HCT116 (cell line): ENCODE measurements at regions not wholly inside any gene's neighbourhood (a gene's known extent, or its start where the extent isn't known, plus 50 kb on each side); places are given as distances from the start of the nearest gene placed in this dataset. TPM values are rescaled to one million over a fixed set of nuclear protein-coding genes. Genes with fewer than 3 reads are reported as not detected.

Source experiments
- ATAC-seq: fragments of 200-7000 bp; cut with Tn5 transposase; 2 replicates; pipeline ENCODE4 v1.9.1; 2020; ENCODE audit warnings: mild to moderate bottlenecking, moderate library complexity
- BruUV-seq: library from RNA; stranded (reverse); fragments of 400-500 nt; replicated peaks from 2 replicates; lab custom pipeline; 2021; lab: Mats Ljungman, UMichigan
- CTCF ChIA-PET: fragments of 300-600 bp; sonication (Branson Sonifier 250); formaldehyde crosslinking; loops from one replicate; lab custom pipeline; 2021; ENCODE audit warnings: antibody characterized with exemption; lab: Charles Lee
- POLR2A ChIA-PET: fragments of 300-600, 350-600 bp; sonication (Branson Sonifier 250); formaldehyde crosslinking; loops from one replicate; lab custom pipeline; 2021; ENCODE audit warnings: antibody characterized with exemption; lab: Charles Lee
- RAD21 ChIA-PET, 2 experiments: fragments of 300-600 bp; sonication (Branson Sonifier 250); formaldehyde crosslinking; loops; one replicate each; lab custom pipeline; 2023; ENCODE audit warnings: low total read pairs in 2 of 2; ENCODE audit not compliant: uncharacterized antibody in 2 of 2, unreplicated experiment in 2 of 2, low non-redundant PET in 1 of 2; lab: Charles Lee
- DNase-seq: peaks from one replicate; pipeline ENCODE4 v3.0.0-alpha.2; 2010; ENCODE audit warnings: low read depth, low spot score
- H2AFZ ChIP-seq: fragments of 200-600 bp; shearing (Covaris generic), sonication (generic); 2 replicates; pipeline ENCODE4 v1.6.1; 2017; ENCODE audit warnings: low read depth, mixed run types, mixed read lengths, antibody characterized with exemption, low read length; ENCODE audit not compliant: poor library complexity, severe bottlenecking
- H3K27ac ChIP-seq: 2 replicates; pipeline ENCODE4 v1.5.1; 2012; ENCODE audit warnings: low read depth, low read length
- H3K27me3 ChIP-seq: fragments of 200-600 bp; sonication (generic); 2 replicates; pipeline ENCODE4 v1.6.1; 2016; ENCODE audit warnings: mixed run types, low read length, mixed read lengths; ENCODE audit not compliant: insufficient read depth
- H3K36me3 ChIP-seq, 2 experiments: fragments of 200-500 bp in 1 of 2; fragments of 200-600 bp in 1 of 2; sonication (Bioruptor generic) in 1 of 2; sonication (generic) in 1 of 2; 2 replicates each; pipeline versions ENCODE4 v1.5.1 to v1.6.1; 2014 to 2016; ENCODE audit warnings: low read length in 2 of 2, inconsistent platforms in 1 of 2, mixed read lengths in 1 of 2, mixed run types in 1 of 2; ENCODE audit not compliant: insufficient read depth in 2 of 2, control insufficient read depth in 1 of 2
- H3K4me1 ChIP-seq, 2 experiments: fragments of 200-600 bp in 1 of 2; sonication (generic) in 1 of 2; 2 replicates each; pipeline versions ENCODE4 v1.5.1 to v1.6.1; 2012 to 2017; ENCODE audit warnings: low read length in 2 of 2, inconsistent platforms in 1 of 2, mild to moderate bottlenecking in 1 of 2, mixed read lengths in 1 of 2, mixed run types in 1 of 2, moderate library complexity in 1 of 2; ENCODE audit not compliant: insufficient read depth in 2 of 2, control insufficient read depth in 1 of 2
- H3K4me2 ChIP-seq: fragments of 200-600 bp; sonication (generic); 2 replicates; pipeline ENCODE4 v1.6.1; 2017; ENCODE audit warnings: mixed run types, low read length, mixed read lengths
- H3K4me3 ChIP-seq, 2 experiments: fragments of 200-600 bp in 1 of 2; sonication (generic) in 1 of 2; replicated peaks in 1 of 2; 2 replicates each; pipeline ENCODE4 v1.5.1; 2011 to 2016; ENCODE audit warnings: low read length in 2 of 2, control low read depth in 1 of 2, low read depth in 1 of 2, mild to moderate bottlenecking in 1 of 2, mixed read lengths in 1 of 2, mixed run types in 1 of 2
- H3K79me2 ChIP-seq: fragments of 200-600 bp; sonication (generic); 2 replicates; pipeline ENCODE4 v1.6.1; 2017; ENCODE audit warnings: mild to moderate bottlenecking, mixed run types, low read length, moderate library complexity, mixed read lengths; ENCODE audit not compliant: insufficient read depth
- H3K9ac ChIP-seq: fragments of 200-600 bp; sonication (generic); 2 replicates; pipeline ENCODE4 v1.6.1; 2016; ENCODE audit warnings: low read length, mixed read lengths
- H3K9me2 ChIP-seq: fragments of 200-600 bp; sonication (generic), shearing (Covaris generic); 2 replicates; pipeline ENCODE4 v1.6.1; 2017; ENCODE audit warnings: mixed run types, mild to moderate bottlenecking, moderate library complexity; ENCODE audit not compliant: insufficient read depth
- H3K9me3 ChIP-seq, 2 experiments: fragments of 200-500 bp in 1 of 2; fragments of 200-600 bp in 1 of 2; sonication (Bioruptor generic) in 1 of 2; sonication (generic) in 1 of 2; 2 replicates each; pipeline ENCODE4 v1.6.1; 2014 to 2017; ENCODE audit warnings: low read length in 2 of 2, mixed read lengths in 2 of 2, inconsistent platforms in 1 of 2, low read depth in 1 of 2, mild to moderate bottlenecking in 1 of 2, mixed run types in 1 of 2, moderate library complexity in 1 of 2; ENCODE audit not compliant: control insufficient read depth in 1 of 2, insufficient read depth in 1 of 2
- H4K20me1 ChIP-seq: fragments of 200-600 bp; sonication (generic), shearing (Covaris generic); 2 replicates; pipeline ENCODE4 v1.6.1; 2017; ENCODE audit warnings: mixed run types, mild to moderate bottlenecking, moderate library complexity; ENCODE audit not compliant: insufficient read depth
- ATF3 ChIP-seq: IDR thresholded peaks from 2 replicates; pipeline ENCODE4 v1.6.1; 2012
- CBX3 ChIP-seq: IDR thresholded peaks from 2 replicates; pipeline ENCODE4 v1.6.1; 2012; ENCODE audit warnings: low read depth
- CTCF ChIP-seq, 3 experiments: fragments of 200-600 bp in 1 of 3; sonication (generic) in 1 of 3; IDR thresholded peaks in 2 of 3; conservative IDR thresholded peaks in 1 of 3; 2 replicates each; pipeline ENCODE4 v1.5.1; 2012 to 2017; ENCODE audit warnings: low read depth in 2 of 3, low read length in 2 of 3, antibody characterized with exemption in 1 of 3, borderline replicate concordance in 1 of 3, control low read depth in 1 of 3, mild to moderate bottlenecking in 1 of 3, mixed read lengths in 1 of 3, mixed run types in 1 of 3, moderate library complexity in 1 of 3; ENCODE audit not compliant: insufficient read depth in 1 of 3
- EZH2 ChIP-seq: fragments of 200-600 bp; sonication (generic); IDR thresholded peaks from 2 replicates; pipeline ENCODE4 v1.6.1; 2017; ENCODE audit warnings: antibody characterized with exemption, mixed run types
- RAD21 ChIP-seq: IDR thresholded peaks from 2 replicates; pipeline ENCODE4 v1.6.1; 2012; ENCODE audit warnings: low read depth, mild to moderate bottlenecking
- intact Hi-C: fragments of 100-400 bp; cut with micrococcal nuclease; formaldehyde crosslinking; loops from 2 replicates; pipeline ENCODE4 v1.10.0; 2022
- microRNA counts: library from miRNA; unstranded; fragments of <30 nt; microRNA quantifications from one replicate; lab custom pipeline; 2015
- microRNA-seq: library from miRNA; unstranded; fragments of <30 nt; microRNA quantifications from one replicate; pipeline ENCODE4, GENCODE V29; 2016; ENCODE audit warnings: borderline number of aligned reads

GRCh38 chr2:177155631-177156030 is 57.0 kb upstream of the HNRNPA3 start:
- TF ChIP-seq ATF3 (no peak), CBX3 (no peak)
- POLR2A ChIA-PET = interaction anchor here (1.0 kb wide), 1 partner anchor 56 kb away, joined by 4 read pairs; no protein-coding TSS in a partner anchor
- peak overlapping the region; percentile 24 for H2AFZ ChIP-seq

GRCh38 chr2:177161741-177162460 is 50.7 kb upstream of the HNRNPA3 start:
- Histone ChIP-seq H3K79me2 (no peaks in the 10 kb centered on the region), H3K4me2 (peak overlapping the region; percentile 42), H3K36me3 (no peaks in the 10 kb centered on the region), H3K9ac (no peak overlapping the region), H3K9me2 (no peaks in the 10 kb centered on the region), H3K27me3 (no peaks in the 10 kb centered on the region), H3K4me1 (peaks cover 23 to 40% of the 10 kb centered on the region in 2 experiments), H2AFZ (peak overlapping the region; percentile 97), H3K9me3 (no peaks in the 10 kb centered on the region), H4K20me1 (no peaks in the 10 kb centered on the region), H3K27ac (no peak overlapping the region), H3K4me3 (no peak overlapping the region)
- POLR2A ChIA-PET = interaction anchor here (0.6 kb wide), 1 partner anchor 1034 kb away, joined by 4 read pairs; no protein-coding TSS in a partner anchor
- intact Hi-C loops = loop anchor here (5.0 kb wide), 1 partner anchor 1035 kb away; the partner anchor contains the start of gene HOXD8
- DNase-seq (no peak), ATAC-seq (peak; percentile 59)
- peak; percentile 50 to 58 (median 55); a peak in 5 of 6 replicates for TF ChIP-seq CTCF (IDR thresholded peaks at IDR 0.05 in 2 of 3, conservative IDR thresholded peaks at IDR 0.05 in 1 of 3; ENCODE audit: borderline replicate concordance in 1 of 3, insufficient read depth in 1 of 3, low read depth in 2 of 3, low read length in 2 of 3)
- TF ChIP-seq RAD21 = peak; percentile 42
- no peak for TF ChIP-seq EZH2
- no TSS peak for BruUV-seq
- RAD21 ChIA-PET = no interaction called here
- CTCF ChIA-PET = interaction anchor here (1.0 to 2.0 kb wide), 4 partner anchors 9 to 1035 kb away, joined by 4 to 17 read pairs (median 6); no protein-coding TSS in a partner anchor

More at GRCh38 chr2:177155631-177156030, 57.0 kb upstream of the HNRNPA3 start:
- no peaks in the 10 kb centered on the region for H3K9me3 ChIP-seq
- no peak overlapping the region for H3K27ac ChIP-seq
- ChIA-PET RAD21 (no interaction called here), CTCF (interaction anchor here (2.2 kb wide), 1 partner anchor 10 kb away, joined by 11 read pairs; no protein-coding TSS in a partner anchor)
- no TSS peak for BruUV-seq
- ATAC-seq (no peak), DNase-seq (no peak)
- H4K20me1 ChIP-seq = no peaks in the 10 kb centered on the region
- no peaks in the 10 kb centered on the region for H3K36me3 ChIP-seq
- no peaks in the 10 kb centered on the region for H3K9me2 ChIP-seq
- no peak overlapping the region for H3K9ac ChIP-seq
- H3K4me1 ChIP-seq = no peaks in the 10 kb centered on the region
- no peaks in the 10 kb centered on the region for H3K79me2 ChIP-seq
- H3K27me3 ChIP-seq = no peaks in the 10 kb centered on the region
- intact Hi-C loops = no loop called here
- no peak overlapping the region for H3K4me3 ChIP-seq
- no peak overlapping the region for H3K4me2 ChIP-seq

MicroRNAs encoded in the stretch of these regions (microRNA counts, 767-probe panel; counts per million panel counts)
- microRNA hsa-miR-1246 (lab: Ali Mortazavi, UCI) = not detected

Small RNAs in the stretch of these regions (microRNA-seq; reads per million reads assigned to microRNA genes)
- gene MIR1246 = not detected
